Kidney (tissue), 13 donors: ENCODE measurements at regions not wholly inside any gene's neighbourhood (a gene's known extent, or its start where the extent isn't known, plus 50 kb on each side); places are given as distances from the start of the nearest gene placed in this dataset.

Experiments used
- DNase-seq, 5 donors: peaks; one replicate each; pipeline ENCODE4 v3.0.0-alpha.2; 2013 to 2020
- FAIRE-seq: peaks from 2 replicates; lab custom pipeline; 2012; peaks lifted over from hg19 to GRCh38; lab: Jason Lieb, UNC
- H3K27ac ChIP-seq, 2 donors: one replicate each; pipeline ENCODE4 v1.7.0; 2013; ENCODE audit warnings: low read depth in 2 of 2, low read length in 2 of 2, inconsistent platforms in 1 of 2
- H3K27me3 ChIP-seq: one replicate; pipeline ENCODE4 v1.7.1; 2013; ENCODE audit warnings: low read length, inconsistent platforms; ENCODE audit not compliant: control insufficient read depth, insufficient read depth
- H3K36me3 ChIP-seq, 3 donors: one replicate each; pipeline versions ENCODE4 v1.7.0 to v1.7.1; 2013; ENCODE audit warnings: low read length in 3 of 3, control low read depth in 1 of 3, inconsistent platforms in 1 of 3; ENCODE audit not compliant: insufficient read depth in 3 of 3, control insufficient read depth in 2 of 3
- H3K4me1 ChIP-seq, 3 donors: one replicate each; pipeline versions ENCODE4 v1.7.0 to v1.7.1; 2013; ENCODE audit warnings: low read length in 3 of 3, inconsistent platforms in 1 of 3, low read depth in 1 of 3; ENCODE audit not compliant: control insufficient read depth in 2 of 3, insufficient read depth in 2 of 3
- H3K4me3 ChIP-seq, 3 donors: one replicate each; pipeline versions ENCODE4 v1.7.0 to v1.8.1; 2013; ENCODE audit warnings: low read length in 3 of 3, control low read depth in 1 of 3, inconsistent platforms in 1 of 3
- H3K9ac ChIP-seq, 3 donors: one replicate each; pipeline versions ENCODE4 v1.7.0 to v1.7.1; 2013; ENCODE audit warnings: low read length in 3 of 3, control low read depth in 1 of 3, inconsistent platforms in 1 of 3
- H3K9me3 ChIP-seq, 3 donors: one replicate each; pipeline versions ENCODE4 v1.7.0 to v1.7.1; 2013; ENCODE audit warnings: low read length in 3 of 3, control low read depth in 1 of 3, inconsistent platforms in 1 of 3; ENCODE audit not compliant: control insufficient read depth in 2 of 3, insufficient read depth in 1 of 3
- intact Hi-C: fragments of 100-400 bp; cut with DNase I; formaldehyde crosslinking; loops from one replicate; pipeline ENCODE4 v1.11.1; 2022
- TF ChIP-seq, protein P1 (sequence below): IDR thresholded peaks from 3 replicates; pipeline ENCODE4 v1.5.1; 2012; ENCODE audit warnings: mild to moderate bottlenecking, moderate library complexity, borderline replicate concordance; ENCODE audit not compliant: insufficient read depth; ENCODE audit errors: extremely low read depth
- donor health status: control.
- donor health status: control.
- donor health status: control.
- donor health status: control.
- donor health status: control.
- donor health status: DM: yes; HTN: yes; CAD: no.
- donor health status: Normal renal cell carcinoma (clear cell type).

DNA sequence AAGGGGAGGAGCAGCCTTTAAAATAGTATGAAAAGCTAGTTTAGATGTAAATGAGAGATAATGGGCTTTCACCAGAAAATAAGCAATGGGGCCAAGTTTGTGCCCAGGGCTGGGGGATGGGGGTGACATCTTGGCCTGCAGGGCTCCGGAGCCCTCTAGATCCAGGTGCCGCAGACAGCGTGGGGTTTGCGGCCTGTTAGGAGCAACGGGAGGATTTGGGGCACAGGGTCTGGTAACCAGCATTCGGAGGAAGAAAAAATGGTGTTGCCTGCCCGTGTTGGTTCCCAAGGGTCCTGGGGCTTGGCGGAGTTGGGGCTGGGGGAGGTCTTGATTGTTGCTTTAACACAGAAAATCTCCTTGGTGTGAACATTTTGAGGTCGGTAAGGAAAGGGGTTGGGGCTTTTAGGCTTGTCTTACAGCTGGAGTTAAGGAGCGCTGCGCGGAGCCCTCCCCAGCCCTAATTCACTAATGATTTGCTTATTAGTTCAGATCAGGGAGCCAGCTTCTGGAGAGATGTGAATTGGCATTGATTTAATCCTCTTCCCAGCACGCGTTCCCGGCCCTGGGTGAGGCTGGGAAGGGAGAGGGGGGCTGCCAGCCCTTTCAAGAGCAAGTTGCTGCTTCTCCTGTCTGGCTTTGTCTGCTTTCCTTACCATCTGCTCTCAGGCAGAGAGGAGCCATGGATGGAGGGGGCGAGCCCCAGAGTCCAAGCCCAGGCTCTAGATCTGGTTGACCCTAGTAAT lies 443.4 kb downstream of the BCOR start:
- Histone ChIP-seq H3K9me3 (no peaks in the 10 kb centered on the region), H3K27me3 (no peaks in the 10 kb centered on the region), H3K4me1 (no peaks in the 10 kb centered on the region), H3K9ac (no peak overlapping the region), H3K27ac (no peak overlapping the region), H3K36me3 (no peaks in the 10 kb centered on the region), H3K4me3 (no peak overlapping the region)
- intact Hi-C loops = no loop called here
- DNase-seq (no peak), FAIRE-seq (no peak)
- TF ChIP-seq, protein P1, sequence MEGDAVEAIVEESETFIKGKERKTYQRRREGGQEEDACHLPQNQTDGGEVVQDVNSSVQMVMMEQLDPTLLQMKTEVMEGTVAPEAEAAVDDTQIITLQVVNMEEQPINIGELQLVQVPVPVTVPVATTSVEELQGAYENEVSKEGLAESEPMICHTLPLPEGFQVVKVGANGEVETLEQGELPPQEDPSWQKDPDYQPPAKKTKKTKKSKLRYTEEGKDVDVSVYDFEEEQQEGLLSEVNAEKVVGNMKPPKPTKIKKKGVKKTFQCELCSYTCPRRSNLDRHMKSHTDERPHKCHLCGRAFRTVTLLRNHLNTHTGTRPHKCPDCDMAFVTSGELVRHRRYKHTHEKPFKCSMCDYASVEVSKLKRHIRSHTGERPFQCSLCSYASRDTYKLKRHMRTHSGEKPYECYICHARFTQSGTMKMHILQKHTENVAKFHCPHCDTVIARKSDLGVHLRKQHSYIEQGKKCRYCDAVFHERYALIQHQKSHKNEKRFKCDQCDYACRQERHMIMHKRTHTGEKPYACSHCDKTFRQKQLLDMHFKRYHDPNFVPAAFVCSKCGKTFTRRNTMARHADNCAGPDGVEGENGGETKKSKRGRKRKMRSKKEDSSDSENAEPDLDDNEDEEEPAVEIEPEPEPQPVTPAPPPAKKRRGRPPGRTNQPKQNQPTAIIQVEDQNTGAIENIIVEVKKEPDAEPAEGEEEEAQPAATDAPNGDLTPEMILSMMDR = no peak

DNA sequence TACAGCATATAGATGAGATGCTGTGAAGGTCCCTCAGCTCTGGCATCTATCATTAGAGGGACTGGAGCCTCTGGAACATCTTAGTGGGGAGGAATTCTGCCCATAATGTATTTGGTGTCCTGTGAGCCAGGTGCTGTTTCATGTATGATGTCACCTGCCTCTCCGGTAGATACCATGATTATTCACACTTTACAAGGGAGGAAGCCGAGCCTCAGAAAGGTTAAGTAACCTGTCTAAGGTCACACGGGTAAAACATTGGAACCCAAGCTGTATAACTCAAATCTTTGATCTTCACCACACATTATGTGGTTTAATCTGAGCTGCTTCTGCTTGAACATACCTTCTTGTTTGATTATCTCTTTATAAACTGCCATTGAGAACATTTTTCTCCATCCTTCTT lies 442.8 kb downstream of the BCOR start:
- Histone ChIP-seq H3K4me3 (no peak overlapping the region), H3K4me1 (no peaks in the 10 kb centered on the region), H3K27me3 (no peaks in the 10 kb centered on the region), H3K36me3 (no peaks in the 10 kb centered on the region), H3K27ac (no peak overlapping the region), H3K9me3 (no peaks in the 10 kb centered on the region), H3K9ac (no peak overlapping the region)
- TF ChIP-seq, protein P1 = no peak
- intact Hi-C loops = no loop called here
- no peak for FAIRE-seq
- DNase-seq = no peak

- no peaks in the 10 kb centered on the region for H3K36me3 ChIP-seq
- no peak for FAIRE-seq
- intact Hi-C loops = no loop called here
- no peaks in the 10 kb centered on the region for H3K4me1 ChIP-seq
- H3K27ac ChIP-seq = no peak overlapping the region
- TF ChIP-seq, protein P1 = no peak
- no peak overlapping the region for H3K4me3 ChIP-seq
- H3K9me3 ChIP-seq = no peaks in the 10 kb centered on the region
- no peaks in the 10 kb centered on the region for H3K27me3 ChIP-seq
- no peak for DNase-seq
- H3K9ac ChIP-seq = no peak overlapping the region
Observed at GRCh38 chrX:39661116-39661907, 436.4 kb downstream of the BCOR start.
